GM18868 (cell line): ENCODE measurements at regions not wholly inside any gene's neighbourhood (a gene's known extent, or its start where the extent isn't known, plus 50 kb on each side); places are given as distances from the start of the nearest gene placed in this dataset.
"Not testable (repeated sequence)": the region's sequence is repeated elsewhere in the genome, so short reads cannot be mapped to it uniquely, and the experiment has no call there.

Experiments used
- ATAC-seq: cut with Tn5 transposase; IDR thresholded peaks from one replicate; pipeline ENCODE4 v1.9.1; 2021; ENCODE audit warnings: mild to moderate bottlenecking, moderate library complexity; ENCODE audit not compliant: unreplicated experiment

- no peak for ATAC-seq
Measured at GRCh38 chr14:49159081-49159480, 427.1 kb downstream of the RPS29 start.

GRCh38 chr14:49139593-49139992 is 446.6 kb downstream of the RPS29 start:
- ATAC-seq = no peak

DNA sequence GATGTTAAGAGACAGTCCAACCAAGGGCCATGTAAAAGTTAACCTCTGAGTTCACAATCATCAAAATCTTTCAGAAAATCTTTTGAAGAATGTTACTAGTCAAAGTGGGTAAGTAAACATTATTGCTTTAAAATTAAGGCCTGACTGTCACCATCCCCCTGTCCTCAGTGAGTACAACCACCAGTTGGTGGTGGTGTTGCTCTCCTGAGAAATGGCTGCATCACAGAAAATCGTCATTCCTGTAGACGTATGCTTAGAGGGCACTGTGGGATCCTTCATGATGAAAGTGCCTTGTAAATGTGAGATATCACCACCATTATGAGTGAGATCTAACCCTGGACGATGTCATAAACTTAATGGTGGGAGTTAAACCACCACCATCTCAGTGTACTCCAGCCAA is 451.2 kb downstream of the RPS29 start:
- no peak for ATAC-seq

DNA sequence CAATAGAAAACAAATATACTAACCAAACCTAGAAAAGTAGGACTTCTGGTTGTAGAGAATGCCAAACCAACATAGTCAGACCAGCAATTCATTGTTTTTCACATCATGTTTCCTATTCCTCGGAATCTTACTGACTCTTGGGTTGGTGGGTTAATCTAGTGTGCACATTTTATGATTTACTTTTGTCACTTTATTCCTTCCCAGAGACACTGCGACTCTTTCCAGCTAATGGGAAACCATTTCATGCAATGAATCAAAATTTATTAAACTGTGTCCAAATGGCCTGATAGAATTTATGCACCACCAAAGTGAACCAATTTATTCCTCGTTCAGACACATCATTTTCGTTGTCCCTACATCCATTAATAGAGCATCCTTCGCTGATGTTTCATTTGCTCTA is 464.9 kb downstream of the RPS29 start:
- ATAC-seq = no peak

DNA sequence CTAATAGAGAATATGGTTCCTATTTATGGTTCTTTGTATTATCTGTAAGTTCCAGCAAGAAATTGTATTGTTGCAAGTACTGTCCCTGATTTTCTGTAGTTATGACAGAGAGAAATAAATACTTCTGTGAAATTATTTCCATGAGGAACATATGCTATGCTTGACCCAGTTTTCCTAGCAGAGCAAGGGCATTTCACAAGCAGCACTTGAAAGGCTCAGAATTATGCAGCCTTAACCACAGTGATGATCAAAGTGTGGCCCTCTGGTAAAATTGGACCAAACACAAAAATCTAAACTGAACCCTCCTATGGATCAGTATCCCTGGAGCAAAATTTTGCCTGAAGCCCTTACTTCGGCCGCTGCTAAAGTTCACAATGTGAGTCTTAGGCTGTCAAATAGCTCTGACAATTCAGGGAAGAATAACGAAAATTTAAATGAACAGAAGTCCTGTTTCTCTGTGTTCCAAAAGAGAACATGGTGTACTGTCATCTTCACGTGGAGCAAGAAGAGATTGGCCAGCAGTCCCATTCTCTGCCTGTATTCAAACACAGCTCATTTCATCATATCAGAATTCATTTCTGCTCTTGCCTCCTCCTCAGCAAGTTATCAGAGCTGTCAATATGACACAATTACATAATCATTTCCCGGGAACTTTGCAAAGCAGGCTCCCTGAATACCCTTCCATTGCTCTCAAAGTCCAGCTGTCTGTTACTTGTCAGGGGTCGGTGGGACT is 471.9 kb downstream of the RPS29 start:
- no peak for ATAC-seq

DNA sequence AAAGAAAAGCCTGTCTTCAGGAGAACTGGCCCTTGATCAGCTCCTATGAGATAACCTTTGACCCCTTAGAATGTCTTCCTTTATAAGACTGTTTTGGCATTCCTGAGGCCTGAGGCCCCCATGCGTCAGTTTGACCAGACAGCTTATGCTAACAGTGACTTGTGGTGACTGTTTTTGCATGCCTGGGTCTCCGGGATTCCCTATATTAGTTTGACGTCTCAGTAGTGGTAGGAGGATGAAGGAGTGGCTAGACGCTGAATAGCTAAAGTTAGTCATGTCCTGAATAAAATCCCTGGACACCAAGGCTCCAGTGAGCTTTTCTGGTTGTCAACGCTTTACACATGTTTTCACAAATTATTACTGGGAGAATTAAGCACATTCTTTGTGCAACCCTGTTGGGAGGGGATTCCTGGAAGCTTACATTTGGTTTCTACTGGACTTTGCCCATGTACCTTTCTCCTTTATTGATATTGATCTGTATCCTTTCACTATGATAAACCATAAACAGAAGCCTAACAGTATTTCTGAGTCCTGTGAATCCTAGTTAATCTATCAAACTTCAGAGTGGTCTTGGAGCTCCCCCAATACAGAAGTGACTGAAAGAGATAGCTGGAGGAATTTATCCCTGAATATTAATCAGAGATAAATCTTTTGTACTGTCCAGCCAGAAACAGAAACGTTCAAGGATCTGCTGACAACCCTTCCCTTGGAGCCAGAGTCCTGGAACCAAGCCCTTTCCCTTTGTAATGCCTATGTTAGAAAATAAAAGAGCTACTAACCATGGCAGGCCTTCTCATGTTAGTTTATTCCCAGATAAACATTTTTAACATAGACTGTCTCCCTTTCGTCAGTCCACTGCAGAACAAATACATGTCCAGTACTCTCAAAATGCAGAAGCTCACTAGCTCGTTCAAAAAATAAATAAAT is 479.2 kb downstream of the RPS29 start:
- no peak for ATAC-seq

- ATAC-seq = no peak
Measured at GRCh38 chr14:49105956-49106355, 480.2 kb downstream of the RPS29 start.

DNA sequence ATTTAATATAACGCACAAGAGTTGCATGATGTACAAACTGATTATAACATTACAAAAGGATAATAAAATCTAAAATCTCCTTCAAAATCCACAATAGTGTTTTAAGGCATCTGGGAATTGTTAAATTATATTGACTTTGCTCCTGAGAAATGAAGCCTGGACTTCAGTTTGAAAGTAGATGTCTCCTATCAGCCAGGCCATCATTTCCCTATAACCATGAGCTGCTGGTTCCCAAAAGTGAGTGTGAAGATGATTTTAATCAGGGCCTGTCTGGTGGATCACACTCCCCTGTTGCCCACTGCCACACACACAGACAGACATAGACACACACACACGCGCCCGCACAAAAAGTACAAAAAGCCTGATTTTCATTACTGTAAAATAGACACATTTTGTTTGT is 480.7 kb downstream of the RPS29 start:
- ATAC-seq = no peak

DNA sequence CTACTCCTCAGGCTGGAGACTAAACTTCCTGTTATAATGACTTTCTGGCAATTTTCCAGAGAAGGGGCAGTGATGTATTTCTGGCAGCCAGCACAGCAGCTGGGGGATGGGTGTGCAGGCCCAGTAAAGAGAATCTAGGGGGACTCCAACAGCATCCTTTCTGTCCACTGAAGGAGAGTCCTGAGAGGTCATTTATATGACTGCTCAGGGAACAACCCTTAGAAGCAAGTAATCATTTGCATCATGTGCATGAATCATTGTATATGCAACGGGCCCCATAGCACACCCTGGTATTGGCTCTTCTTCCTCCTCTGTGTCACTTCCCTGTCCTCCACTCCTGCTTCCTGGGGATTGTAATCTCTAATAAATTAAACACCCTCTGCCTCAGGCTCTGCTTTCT is 493.8 kb downstream of the RPS29 start:
- no peak for ATAC-seq

- ATAC-seq = no peak
Measured at GRCh38 chr14:49089107-49089506, 497.1 kb downstream of the RPS29 start.

DNA sequence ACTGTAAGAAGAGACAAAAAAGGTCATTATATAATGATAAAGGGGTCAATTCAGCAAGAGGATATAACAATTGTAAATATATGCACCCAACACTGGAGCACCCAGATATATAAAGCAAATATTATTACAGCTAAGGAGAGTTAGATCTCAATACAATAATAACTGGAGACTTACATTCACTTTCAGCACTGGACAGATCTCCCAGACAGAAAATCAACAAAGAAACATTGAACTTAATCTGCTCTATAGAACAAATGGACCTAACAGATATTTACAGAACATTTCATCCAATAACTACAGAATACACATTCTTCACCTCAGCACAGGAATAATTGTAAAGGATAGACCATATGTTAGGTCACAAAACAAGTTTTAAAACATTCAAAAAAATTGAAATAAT is 512.9 kb downstream of the RPS29 start:
- not testable (repeated sequence) for ATAC-seq

DNA sequence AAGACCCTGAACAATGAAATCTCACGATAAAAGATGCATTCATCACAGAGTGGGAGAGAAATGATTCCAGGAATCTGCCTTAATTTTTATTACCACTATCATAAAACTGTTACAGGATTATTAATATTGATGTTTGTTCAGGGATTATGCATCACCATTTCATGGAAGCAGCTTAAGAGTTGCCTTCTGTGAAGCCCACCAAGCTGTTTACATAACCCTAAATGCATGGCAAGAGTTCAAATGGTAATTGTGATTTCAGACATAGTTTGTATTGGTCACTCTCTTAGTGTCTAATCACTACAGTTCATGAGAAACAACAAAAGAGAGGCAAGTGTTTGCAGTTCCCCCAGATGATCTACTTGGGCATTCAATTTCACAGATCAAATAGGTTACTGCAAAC is 527.7 kb downstream of the RPS29 start:
- ATAC-seq = no peak

GRCh38 chr14:49057838-49058510 is 528.2 kb downstream of the RPS29 start:
- ATAC-seq = no peak

DNA sequence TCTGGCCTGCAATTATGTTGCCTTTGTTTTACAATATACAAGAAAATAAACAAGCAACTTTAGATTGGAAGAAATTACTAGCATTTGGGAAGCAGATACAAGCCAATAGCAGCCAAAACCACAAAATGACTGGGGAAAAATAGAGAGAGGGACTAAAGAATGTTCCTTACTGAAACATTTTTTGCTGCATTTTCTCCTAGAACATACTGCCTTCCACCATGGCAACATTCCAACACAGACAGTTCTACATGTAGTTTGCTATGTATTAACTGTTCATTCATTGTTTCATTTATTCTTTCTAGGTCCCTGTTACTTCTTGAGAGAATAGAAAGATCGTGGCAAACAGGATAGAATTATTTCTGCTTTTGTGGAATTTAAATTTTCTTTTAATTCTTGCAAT is 530.2 kb downstream of the RPS29 start:
- ATAC-seq = no peak

GRCh38 chr14:49052521-49052920 is 533.7 kb downstream of the RPS29 start:
- no peak for ATAC-seq

- ATAC-seq = no peak
Measured at GRCh38 chr14:49051328-49052060, 534.7 kb downstream of the RPS29 start.

DNA sequence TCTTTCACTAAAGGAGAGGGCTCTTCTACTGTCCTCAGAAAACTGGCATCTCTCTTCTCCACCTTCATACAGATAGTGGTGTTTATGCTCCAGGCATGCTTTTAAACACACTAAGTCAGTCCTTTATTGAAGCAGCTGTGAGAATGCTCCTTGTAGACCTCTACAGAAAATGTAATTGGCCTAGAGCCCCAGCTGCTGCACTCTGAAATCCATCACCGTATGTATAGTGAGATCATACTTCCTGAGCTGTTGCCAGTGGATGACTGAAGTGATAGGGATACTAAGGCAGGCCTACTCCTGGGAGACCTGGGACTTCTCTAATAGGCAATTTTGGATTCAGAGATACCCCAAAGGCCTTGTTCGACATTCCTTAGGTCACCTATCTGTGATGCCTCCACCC is 535.4 kb downstream of the RPS29 start:
- no peak for ATAC-seq

DNA sequence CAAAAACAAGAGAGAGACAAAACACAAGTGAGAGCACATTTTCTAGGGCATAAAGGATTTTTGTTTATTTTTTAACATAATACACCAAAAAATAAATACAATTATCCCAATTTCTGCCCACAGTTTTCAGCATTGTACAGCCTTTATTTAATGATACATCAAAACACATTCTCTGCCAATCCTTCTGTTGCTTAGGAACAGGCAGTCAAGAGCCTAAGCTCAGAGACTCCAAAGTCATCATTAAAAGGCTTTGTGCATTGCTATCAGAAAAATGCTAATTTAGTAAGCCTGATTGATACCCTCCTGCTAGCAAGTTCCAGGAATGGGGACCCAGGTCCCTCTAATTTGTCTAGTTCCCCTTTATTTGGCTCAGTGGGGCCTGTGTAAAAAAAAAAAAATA is 536.5 kb downstream of the RPS29 start:
- no peak for ATAC-seq

- ATAC-seq = no peak
Measured at GRCh38 chr14:49044981-49045380, 541.2 kb downstream of the RPS29 start.

DNA sequence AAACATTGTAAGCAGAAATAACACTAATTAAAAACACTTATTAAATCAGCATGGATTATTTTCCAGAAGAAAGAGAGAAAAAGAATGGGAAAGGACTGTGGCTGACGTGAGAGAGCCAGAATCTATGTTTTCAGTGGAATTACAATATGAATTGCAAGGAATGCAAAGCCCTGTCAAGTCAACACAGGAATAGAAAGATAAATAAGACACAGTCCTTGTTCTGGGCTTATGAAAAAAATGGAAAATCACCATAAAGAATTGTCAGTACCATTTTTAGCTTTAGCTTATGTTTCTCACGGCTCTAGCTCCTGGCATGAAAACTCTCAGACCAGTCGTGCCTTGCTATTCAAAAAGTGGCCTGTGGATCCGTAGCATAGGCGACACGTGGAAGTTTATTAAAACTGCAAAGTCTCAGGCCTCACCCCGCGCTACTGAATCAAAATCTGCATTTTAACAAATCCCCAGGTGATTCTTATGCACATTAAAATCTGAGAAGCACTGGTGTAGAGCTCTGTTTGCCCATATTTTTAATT is 549.1 kb downstream of the RPS29 start:
- no peak for ATAC-seq

- no peak for ATAC-seq
Measured at GRCh38 chr14:49036266-49036665, 549.9 kb downstream of the RPS29 start.
